ENCODE measurements at regions not wholly inside any gene's neighbourhood (a gene's known extent, or its start where the extent isn't known, plus 50 kb on each side); places are given as distances from the start of the nearest gene placed in this dataset.

- WGBS, 4 donors = 75 to 88% (median 82%) methylated on average over 2 of the region's 2 CpGs
- H3K36me3 ChIP-seq = no peaks in the 10 kb centered on the region
- TF ChIP-seq CTCF (IDR thresholded peaks at IDR 0.05) (no peak), POLR2A (IDR thresholded peaks at IDR 0.05) (no peak)
- H3K4me1 ChIP-seq = no peaks in the 10 kb centered on the region
- no peak overlapping the region for H3K4me3 ChIP-seq
- intact Hi-C loops (cut with DNase I) = no loop called here
- H3K27me3 ChIP-seq = no peaks in the 10 kb centered on the region
- no peak for ATAC-seq
- H3K27ac ChIP-seq = no peak overlapping the region
- DNase-seq = no peak
- no peaks in the 10 kb centered on the region for H3K9me3 ChIP-seq
These were observed 1147.1 kb upstream of the TENM4 start for GRCh38 chr11:80587906-80588305.

- no peak overlapping the region for H3K4me3 ChIP-seq
- H3K4me1 ChIP-seq = peaks cover 0 to 2% (median 0%) of the 10 kb centered on the region in 12 donors
- no peaks in the 10 kb centered on the region for H3K9me3 ChIP-seq
- intact Hi-C loops (cut with DNase I) = no loop called here
- no peak overlapping the region for H3K27ac ChIP-seq
- 81 to 95% (median 90%) methylated on average over 1 of the region's 1 CpG for WGBS, 4 donors
- TF ChIP-seq POLR2A (IDR thresholded peaks at IDR 0.05) = no peak
- TF ChIP-seq CTCF (IDR thresholded peaks at IDR 0.05) = no peak
- no peak for ATAC-seq
- no peaks in the 10 kb centered on the region for H3K36me3 ChIP-seq
- no peak for DNase-seq
- H3K27me3 ChIP-seq = no peaks in the 10 kb centered on the region
These were observed 1145.6 kb upstream of the TENM4 start for GRCh38 chr11:80586464-80586863.

DNA sequence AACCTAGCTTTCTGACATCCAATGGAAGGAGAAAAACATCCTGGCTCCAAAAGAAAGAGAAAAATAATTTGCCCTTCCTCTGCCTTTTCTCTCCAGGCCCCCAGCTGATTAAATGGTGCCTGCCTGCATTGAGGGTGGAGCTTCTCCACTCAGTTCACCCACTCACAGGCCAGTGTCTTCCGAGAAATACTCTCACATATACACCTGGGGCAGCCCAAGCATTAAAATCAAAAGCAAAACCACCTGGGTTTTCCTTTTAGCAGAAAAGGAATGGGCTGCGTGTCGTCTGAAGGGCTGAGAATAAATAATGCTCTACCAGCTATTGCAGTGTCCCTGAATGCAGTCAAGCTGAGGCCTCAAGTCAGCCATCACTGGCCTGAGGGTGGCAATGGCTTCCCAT lies 1143.8 kb upstream of the TENM4 start:
- Histone ChIP-seq H3K27me3 (no peaks in the 10 kb centered on the region), H3K4me1 (peaks cover 0 to 3% (median 0%) of the 10 kb centered on the region in 12 donors), H3K36me3 (no peaks in the 10 kb centered on the region), H3K4me3 (no peak overlapping the region), H3K9me3 (no peaks in the 10 kb centered on the region), H3K27ac (no peak overlapping the region)
- 91 to 94% (median 92%) methylated on average over 3 of the region's 3 CpGs for WGBS, 4 donors
- intact Hi-C loops (cut with DNase I) = no loop called here
- TF ChIP-seq POLR2A (IDR thresholded peaks at IDR 0.05) = no peak
- no peak for TF ChIP-seq CTCF (IDR thresholded peaks at IDR 0.05)
- DNase-seq = no peak
- ATAC-seq = no peak

DNA sequence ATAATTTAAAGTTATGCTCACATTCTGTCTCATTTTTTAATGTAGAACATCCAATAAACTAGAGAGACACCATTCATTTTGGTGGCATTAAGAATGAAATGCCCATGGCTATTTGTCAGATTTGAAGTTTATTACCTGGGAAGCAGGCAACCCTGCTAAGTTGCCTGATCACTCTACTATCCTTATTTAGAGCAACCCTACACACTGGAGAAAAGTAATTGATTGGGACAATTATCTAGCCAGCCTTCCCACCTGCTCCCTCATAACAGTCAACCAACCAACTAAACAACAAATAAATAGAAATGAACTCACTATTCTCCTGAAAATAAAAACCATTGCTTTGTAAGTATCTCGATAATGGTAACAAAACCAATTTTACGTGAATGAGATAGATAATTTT lies 1129.0 kb upstream of the TENM4 start:
- H3K4me1 ChIP-seq = no peaks in the 10 kb centered on the region
- intact Hi-C loops (cut with DNase I) = no loop called here
- no peak for ATAC-seq
- DNase-seq = no peak
- WGBS, 4 donors = 75 to 88% (median 83%) methylated on average over 2 of the region's 2 CpGs
- H3K36me3 ChIP-seq = no peaks in the 10 kb centered on the region
- no peaks in the 10 kb centered on the region for H3K27me3 ChIP-seq
- TF ChIP-seq CTCF (IDR thresholded peaks at IDR 0.05) = no peak
- TF ChIP-seq POLR2A (IDR thresholded peaks at IDR 0.05) = no peak
- H3K4me3 ChIP-seq = no peak overlapping the region
- H3K9me3 ChIP-seq = no peaks in the 10 kb centered on the region
- H3K27ac ChIP-seq = no peak overlapping the region

All from heart left ventricle (tissue), 16 donors.